Left lung (tissue), 4 donors: ENCODE measurements at regions not wholly inside any gene's neighbourhood (a gene's known extent, or its start where the extent isn't known, plus 50 kb on each side); places are given as distances from the start of the nearest gene placed in this dataset.

Experiments
- ATAC-seq: fragments of 200-7000 bp; cut with Tn5 transposase; one replicate; pipeline ENCODE4 v1.9.1; 2020; ENCODE audit warnings: moderate library complexity
- DNase-seq, 4 donors: peaks; one replicate each; pipeline ENCODE4 v3.0.0-alpha.2; 2013 to 2020
- H3K27ac ChIP-seq, 2 donors: fragments of 200-600 bp; sonication (generic) in 1 of 2; one replicate each; pipeline versions ENCODE4 v1.5.0 to v1.8.0; 2020 to 2021
- H3K27me3 ChIP-seq, 2 donors: fragments of 200-600 bp; sonication (generic) in 1 of 2; one replicate each; pipeline versions ENCODE4 v1.5.0 to v1.8.0; 2020 to 2021
- H3K36me3 ChIP-seq, 2 donors: fragments of 200-600 bp; sonication (generic) in 1 of 2; one replicate each; pipeline versions ENCODE4 v1.5.0 to v1.8.0; 2020 to 2021
- H3K4me1 ChIP-seq, 2 donors: fragments of 200-600 bp; one replicate each; pipeline ENCODE4 v1.8.0; 2021
- H3K4me3 ChIP-seq, 2 donors: fragments of 200-600 bp; sonication (generic) in 1 of 2; one replicate each; pipeline versions ENCODE4 v1.5.0 to v1.8.0; 2020 to 2021; ENCODE audit warnings: mild to moderate bottlenecking in 1 of 2
- H3K9me3 ChIP-seq, 2 donors: fragments of 200-600 bp; sonication (generic) in 1 of 2; one replicate each; pipeline versions ENCODE4 v1.5.0 to v1.8.0; 2020 to 2021
- CTCF ChIP-seq, 2 donors: fragments of 200-600 bp; sonication (generic) in 1 of 2; IDR thresholded peaks; one replicate each; pipeline versions ENCODE4 v1.5.0 to v1.8.0; 2021; ENCODE audit warnings: antibody characterized with exemption in 2 of 2
- intact Hi-C, 2 donors: fragments of 100-400 bp; cut with DNase I; formaldehyde crosslinking; loops; one replicate each; pipeline versions ENCODE4 v1.11.2 to v1.14.2; 2022
- donor health status: DM: no; HTN: yes; CAD: no.
- donor health status: DM: no; HTN: no; CAD: no.

DNA sequence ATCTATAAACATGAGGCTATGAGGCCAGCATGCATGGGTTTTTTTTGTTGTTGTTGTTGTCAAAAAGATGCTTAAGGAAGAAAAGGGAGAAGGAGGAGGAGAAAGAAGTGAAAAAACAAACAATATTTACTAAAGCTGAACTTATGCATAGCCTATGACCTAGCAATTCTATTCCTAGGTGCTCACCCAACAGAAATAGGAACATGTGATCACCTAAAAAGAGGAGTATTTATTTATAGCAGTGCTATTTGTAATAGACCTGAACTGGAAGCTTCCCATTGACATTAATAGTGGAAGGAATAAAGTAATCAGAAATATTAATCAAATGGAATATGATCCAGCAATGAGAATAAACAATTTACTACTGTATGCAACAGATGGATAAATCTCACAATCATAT, 156.5 kb upstream of the OLIG3 start:
- Histone ChIP-seq H3K4me1 (no peaks in the 10 kb centered on the region), H3K27me3 (no peaks in the 10 kb centered on the region), H3K36me3 (no peaks in the 10 kb centered on the region), H3K27ac (no peak overlapping the region), H3K4me3 (no peak overlapping the region), H3K9me3 (peaks cover 0 to 31% of the 10 kb centered on the region in 2 donors)
- ATAC-seq, result no peak
- no peak for TF ChIP-seq CTCF (IDR thresholded peaks at IDR 0.05)
- intact Hi-C loops, result no loop called here
- no peak for DNase-seq

DNA sequence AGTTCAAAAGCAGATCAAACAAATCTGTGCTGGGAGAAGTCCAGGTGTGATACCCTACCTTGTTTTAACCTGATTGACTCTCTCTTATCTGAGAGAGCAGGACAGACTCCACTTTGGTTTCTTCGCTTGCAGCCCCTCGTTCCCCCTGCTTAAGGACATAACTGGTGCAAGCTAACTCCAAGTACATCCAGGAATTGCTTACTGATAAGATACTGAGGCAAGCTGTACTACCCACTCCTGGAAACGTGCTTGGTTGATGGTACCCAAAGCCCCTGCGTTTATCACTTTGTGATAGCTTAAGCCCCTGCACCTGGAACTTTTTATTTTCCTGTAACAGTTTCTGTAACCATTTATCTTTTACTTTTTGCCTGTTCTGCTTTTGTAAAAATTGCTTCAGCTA, 157.0 kb upstream of the OLIG3 start:
- intact Hi-C loops, result no loop called here
- no peaks in the 10 kb centered on the region for H3K4me1 ChIP-seq
- no peaks in the 10 kb centered on the region for H3K36me3 ChIP-seq
- no peak for TF ChIP-seq CTCF (IDR thresholded peaks at IDR 0.05)
- H3K9me3 ChIP-seq, result peaks cover 0 to 35% of the 10 kb centered on the region in 2 donors
- H3K27ac ChIP-seq, result no peak overlapping the region
- no peak overlapping the region for H3K4me3 ChIP-seq
- no peak for DNase-seq
- ATAC-seq, result no peak
- no peaks in the 10 kb centered on the region for H3K27me3 ChIP-seq

GRCh38 chr6:137651591-137652335, 157.6 kb upstream of the OLIG3 start:
- no peak for TF ChIP-seq CTCF (IDR thresholded peaks at IDR 0.05)
- no peaks in the 10 kb centered on the region for H3K4me1 ChIP-seq
- H3K4me3 ChIP-seq, result no peak overlapping the region
- intact Hi-C loops, result no loop called here
- no peaks in the 10 kb centered on the region for H3K36me3 ChIP-seq
- ATAC-seq (no peak), DNase-seq (no peak)
- no peaks in the 10 kb centered on the region for H3K27me3 ChIP-seq
- no peak overlapping the region for H3K27ac ChIP-seq
- peaks cover 0 to 39% of the 10 kb centered on the region in 2 donors for H3K9me3 ChIP-seq

DNA sequence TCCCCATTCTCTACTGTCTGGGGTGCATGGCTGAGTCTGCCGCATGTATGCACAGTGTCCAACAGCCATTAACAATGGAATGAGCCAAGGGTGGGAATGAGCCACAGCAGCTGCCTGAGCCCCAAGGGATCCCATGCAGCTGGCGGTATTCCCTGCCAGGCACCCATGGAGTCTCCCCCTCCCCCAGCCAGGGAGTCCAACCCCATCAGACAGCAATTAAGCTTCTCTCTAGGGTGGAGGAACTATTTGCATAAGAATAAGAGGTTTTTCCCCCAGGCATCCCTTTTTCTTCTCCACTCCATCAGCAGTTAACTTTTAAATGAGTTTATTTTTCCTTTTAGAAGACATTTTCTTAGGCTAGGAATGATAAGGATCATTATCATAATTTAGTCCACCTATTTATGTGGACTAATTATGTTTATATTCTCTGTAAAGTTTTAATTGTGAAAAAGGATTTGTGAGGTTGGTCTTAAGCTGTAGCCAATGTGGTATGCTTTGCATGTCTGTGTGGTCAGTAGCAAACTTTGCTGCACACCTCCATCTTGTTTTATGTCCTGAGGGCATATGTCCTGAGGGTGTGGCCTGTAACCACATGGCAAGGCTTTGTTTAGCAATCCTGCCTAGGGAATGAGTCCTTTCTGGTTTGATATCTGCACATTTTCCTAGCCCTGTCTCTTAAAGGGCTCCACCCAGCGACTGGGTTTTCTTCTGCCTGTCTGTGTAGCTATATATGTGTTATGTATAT, 158.9 kb upstream of the OLIG3 start:
- Histone ChIP-seq H3K36me3 (no peaks in the 10 kb centered on the region), H3K27ac (no peak overlapping the region)

More for the DNA sequence above, 158.9 kb upstream of the OLIG3 start:
- ATAC-seq (no peak), DNase-seq (no peak)
- H3K4me1 ChIP-seq, result no peaks in the 10 kb centered on the region
- H3K27me3 ChIP-seq, result no peaks in the 10 kb centered on the region
- H3K9me3 ChIP-seq, result peaks cover 0 to 40% of the 10 kb centered on the region in 2 donors
- intact Hi-C loops, result no loop called here
- no peak overlapping the region for H3K4me3 ChIP-seq
- TF ChIP-seq CTCF (IDR thresholded peaks at IDR 0.05), result no peak
